Smooth muscle cell (in vitro differentiated cells): ENCODE measurements at regions not wholly inside any gene's neighbourhood (a gene's known extent, or its start where the extent isn't known, plus 50 kb on each side); places are given as distances from the start of the nearest gene placed in this dataset.

Source experiments
- DNase-seq: peaks from one replicate; lab custom pipeline; 2025; ENCODE audit not compliant: unreplicated experiment; lab: John Stamatoyannopoulos, UW
- H2AFZ ChIP-seq: fragments of 200-600 bp; sonication (generic); 2 replicates; pipeline ENCODE4 v1.6.0; 2016; ENCODE audit warnings: antibody characterized with exemption, low read depth, mild to moderate bottlenecking
- H3F3A ChIP-seq: fragments of 200-600 bp; sonication (generic); 2 replicates; pipeline ENCODE4 v1.6.0; 2017; ENCODE audit warnings: antibody characterized with exemption, low read depth
- H3K27ac ChIP-seq: fragments of 200-600 bp; sonication (generic); 2 replicates; pipeline ENCODE4 v1.5.1; 2016; ENCODE audit warnings: low read depth, mild to moderate bottlenecking
- H3K27me3 ChIP-seq: fragments of 200-600 bp; sonication (generic); 2 replicates; pipeline ENCODE4 v1.6.1; 2016; ENCODE audit warnings: low read depth, mild to moderate bottlenecking
- H3K36me3 ChIP-seq: fragments of 200-600 bp; sonication (generic); 2 replicates; pipeline ENCODE4 v1.5.1; 2016; ENCODE audit warnings: low read depth
- H3K4me1 ChIP-seq: fragments of 200-600 bp; sonication (generic); 2 replicates; pipeline ENCODE4 v1.5.1; 2016; ENCODE audit warnings: low read depth
- H3K4me2 ChIP-seq: fragments of 200-600 bp; sonication (generic); 2 replicates; pipeline ENCODE4 v1.6.0; 2016; ENCODE audit warnings: mild to moderate bottlenecking
- H3K4me3 ChIP-seq: fragments of 200-600 bp; sonication (generic); 2 replicates; pipeline ENCODE4 v1.5.1; 2016; ENCODE audit warnings: mild to moderate bottlenecking
- H3K79me2 ChIP-seq: fragments of 200-600 bp; sonication (generic); 2 replicates; pipeline ENCODE4 v1.6.0; 2016; ENCODE audit warnings: low read depth, mild to moderate bottlenecking
- H3K9ac ChIP-seq: fragments of 200-600 bp; sonication (generic); 2 replicates; pipeline ENCODE4 v1.6.0; 2016; ENCODE audit warnings: low read depth
- H3K9me3 ChIP-seq: fragments of 200-600 bp; sonication (generic); replicated peaks from 2 replicates; pipeline ENCODE4 v1.5.1; 2016; ENCODE audit warnings: low read depth
- H4K20me1 ChIP-seq: fragments of 200-600 bp; sonication (generic); 2 replicates; pipeline ENCODE4 v1.6.0; 2016; ENCODE audit warnings: low read depth
- WGBS: methylation state at CpG from one replicate; pipeline ENCODE4 v1.1.7; 2016; ENCODE audit warnings: low lambda C conversion rate; 5-methylcytosine and 5-hydroxymethylcytosine counted together
- TF ChIP-seq, protein P1 (sequence below): fragments of 200-600 bp; sonication (generic); IDR thresholded peaks from 2 replicates; pipeline ENCODE4 v1.5.1; 2017; ENCODE audit warnings: borderline replicate concordance, mild to moderate bottlenecking, antibody characterized with exemption; ENCODE audit not compliant: insufficient read depth, poor library complexity, severe bottlenecking

DNA sequence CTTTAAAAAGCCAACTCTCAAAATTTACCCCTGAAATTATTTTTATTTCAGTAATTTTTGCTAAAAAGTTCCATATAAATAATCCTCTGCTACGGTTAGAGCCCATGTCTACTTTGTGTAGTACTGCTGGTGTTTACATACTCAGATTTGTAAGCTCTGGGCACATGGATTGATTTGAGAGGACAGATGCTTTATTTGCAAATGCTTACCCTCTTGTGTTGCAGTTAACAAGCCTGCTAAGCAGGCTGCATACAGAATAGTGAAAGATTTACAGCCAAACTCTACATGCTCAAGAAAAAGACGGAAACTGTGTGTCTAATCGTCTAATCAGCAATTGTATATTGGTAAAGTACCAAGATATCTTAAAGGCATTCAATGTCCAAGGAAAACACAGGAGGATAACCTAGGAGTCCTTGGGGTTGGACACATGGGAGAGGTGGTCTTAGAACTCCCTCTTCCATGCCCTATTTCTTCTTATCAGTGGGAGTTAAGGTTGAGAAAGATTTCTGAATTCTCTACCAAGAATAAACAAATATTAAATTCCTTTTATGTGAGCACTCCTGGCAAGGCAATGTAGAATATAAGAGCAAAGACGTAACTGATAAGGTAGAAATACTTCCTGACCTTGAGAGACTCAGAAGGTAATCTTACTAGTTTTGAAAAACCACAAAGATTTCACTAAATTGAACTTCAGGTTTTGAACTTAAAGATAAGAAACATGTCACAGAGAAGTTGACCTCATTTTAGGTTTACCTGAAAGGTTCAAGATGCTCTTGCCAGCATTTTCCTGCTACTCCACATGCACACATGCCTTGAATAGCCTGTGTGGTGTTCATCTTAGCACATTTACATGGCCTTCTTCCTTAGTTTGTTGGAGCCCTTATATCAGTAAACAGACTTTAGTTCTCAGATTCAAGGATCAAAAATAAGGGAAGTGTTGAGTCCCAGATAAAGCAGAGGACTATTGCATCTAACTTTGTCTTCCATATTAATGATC is 1216.5 kb downstream of the SORCS3 start:
- Histone ChIP-seq H3K27me3 (no peaks in the 10 kb centered on the region), H4K20me1 (no peaks in the 10 kb centered on the region), H3K36me3 (no peaks in the 10 kb centered on the region), H3K79me2 (no peaks in the 10 kb centered on the region), H3K4me3 (no peak overlapping the region), H3K4me2 (no peak overlapping the region), H3K27ac (no peak overlapping the region), H3K9ac (no peak overlapping the region), H3F3A (no peaks in the 10 kb centered on the region), H3K4me1 (no peaks in the 10 kb centered on the region), H2AFZ (no peak overlapping the region), H3K9me3 (no peaks in the 10 kb centered on the region)
- TF ChIP-seq, protein P1, sequence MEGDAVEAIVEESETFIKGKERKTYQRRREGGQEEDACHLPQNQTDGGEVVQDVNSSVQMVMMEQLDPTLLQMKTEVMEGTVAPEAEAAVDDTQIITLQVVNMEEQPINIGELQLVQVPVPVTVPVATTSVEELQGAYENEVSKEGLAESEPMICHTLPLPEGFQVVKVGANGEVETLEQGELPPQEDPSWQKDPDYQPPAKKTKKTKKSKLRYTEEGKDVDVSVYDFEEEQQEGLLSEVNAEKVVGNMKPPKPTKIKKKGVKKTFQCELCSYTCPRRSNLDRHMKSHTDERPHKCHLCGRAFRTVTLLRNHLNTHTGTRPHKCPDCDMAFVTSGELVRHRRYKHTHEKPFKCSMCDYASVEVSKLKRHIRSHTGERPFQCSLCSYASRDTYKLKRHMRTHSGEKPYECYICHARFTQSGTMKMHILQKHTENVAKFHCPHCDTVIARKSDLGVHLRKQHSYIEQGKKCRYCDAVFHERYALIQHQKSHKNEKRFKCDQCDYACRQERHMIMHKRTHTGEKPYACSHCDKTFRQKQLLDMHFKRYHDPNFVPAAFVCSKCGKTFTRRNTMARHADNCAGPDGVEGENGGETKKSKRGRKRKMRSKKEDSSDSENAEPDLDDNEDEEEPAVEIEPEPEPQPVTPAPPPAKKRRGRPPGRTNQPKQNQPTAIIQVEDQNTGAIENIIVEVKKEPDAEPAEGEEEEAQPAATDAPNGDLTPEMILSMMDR: no peak
- 74% methylated on average over 4 of the region's 4 CpGs for WGBS
- no peak for DNase-seq

DNA sequence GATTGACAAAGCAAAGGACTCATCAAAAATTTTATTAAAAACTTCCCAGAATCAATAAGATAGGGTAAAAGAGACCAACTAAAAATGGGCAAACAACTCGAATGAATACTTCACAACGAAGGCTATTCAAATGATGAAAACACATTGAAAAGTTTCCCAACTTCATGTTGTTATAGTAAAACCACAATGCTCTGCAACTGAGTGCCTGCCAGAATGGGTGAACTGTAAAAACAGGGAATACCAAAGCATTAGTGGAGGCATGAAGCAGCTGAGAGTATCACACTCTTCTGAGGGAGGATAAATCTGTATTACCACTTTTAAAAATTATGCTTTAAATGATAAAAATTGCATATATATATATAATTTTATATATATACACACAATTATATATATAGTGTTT is 1214.7 kb downstream of the SORCS3 start:
- Histone ChIP-seq H3K4me3 (no peak overlapping the region), H3F3A (no peaks in the 10 kb centered on the region), H4K20me1 (no peaks in the 10 kb centered on the region), H3K4me1 (no peaks in the 10 kb centered on the region), H3K27me3 (no peaks in the 10 kb centered on the region), H2AFZ (no peak overlapping the region), H3K9ac (no peak overlapping the region), H3K9me3 (no peaks in the 10 kb centered on the region), H3K79me2 (no peaks in the 10 kb centered on the region), H3K4me2 (no peak overlapping the region), H3K36me3 (no peaks in the 10 kb centered on the region), H3K27ac (no peak overlapping the region)
- TF ChIP-seq, protein P1: no peak
- no peak for DNase-seq
- 57% methylated on average over 2 of the region's 2 CpGs for WGBS

DNA sequence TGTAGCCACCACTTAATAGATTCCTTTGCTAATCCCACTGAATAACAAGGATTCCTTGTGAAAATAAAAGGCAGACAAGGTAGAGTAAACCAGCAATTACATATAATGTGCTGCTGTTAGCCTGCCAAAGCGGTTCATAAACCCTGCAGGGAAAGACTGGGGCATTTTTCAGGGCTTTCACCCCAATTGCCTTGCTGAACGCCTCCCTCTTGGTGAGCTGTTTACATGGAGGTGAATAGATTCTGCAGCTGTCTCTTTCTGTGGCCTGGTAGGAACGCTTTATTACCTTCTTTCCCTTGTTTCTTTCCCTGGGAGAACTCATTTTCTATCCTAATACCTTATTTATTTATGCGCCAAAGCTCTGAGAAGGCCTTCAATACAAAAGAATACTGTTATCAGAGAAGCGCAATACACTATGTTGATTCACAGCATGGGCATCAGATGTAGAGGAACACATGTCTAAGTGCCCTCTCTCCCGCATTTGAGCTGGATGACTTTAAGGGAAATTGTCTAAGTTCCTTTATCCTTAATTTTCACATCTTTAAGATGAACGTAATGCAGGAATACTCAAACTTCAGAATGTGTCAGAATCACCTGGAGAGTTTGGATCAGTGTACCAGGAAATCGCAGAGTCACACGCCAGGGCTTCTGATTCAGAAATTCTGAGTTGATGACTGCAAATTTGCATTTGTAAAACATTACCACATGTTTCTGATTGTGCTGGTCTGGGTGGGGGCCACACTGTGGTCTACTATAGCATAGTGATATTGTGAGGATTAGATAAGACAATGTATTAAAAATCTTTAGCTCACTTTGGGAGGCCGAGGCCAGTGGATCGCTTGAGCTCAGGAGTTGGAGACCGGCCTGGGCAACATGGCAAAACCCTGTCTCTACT is 1203.8 kb downstream of the SORCS3 start:
- Histone ChIP-seq H3K9me3 (no peaks in the 10 kb centered on the region), H3K27ac (no peak overlapping the region), H4K20me1 (no peaks in the 10 kb centered on the region), H3K9ac (no peak overlapping the region), H3K4me1 (peaks cover 21% of the 10 kb centered on the region), H3F3A (peaks cover 3% of the 10 kb centered on the region), H3K4me3 (no peak overlapping the region), H3K36me3 (no peaks in the 10 kb centered on the region), H3K79me2 (no peaks in the 10 kb centered on the region), H3K27me3 (no peaks in the 10 kb centered on the region), H2AFZ (no peak overlapping the region), H3K4me2 (peak overlapping the region; percentile 3)
- TF ChIP-seq, protein P1: no peak
- whole genome bisulfite sequencing: 84% methylated on average over 12 of the region's 12 CpGs
- DNase-seq: no peak
